T47D (cell line): ENCODE measurements at regions not wholly inside any gene's neighbourhood (a gene's known extent, or its start where the extent isn't known, plus 50 kb on each side); places are given as distances from the start of the nearest gene placed in this dataset.
A peak's percentile ranks its signal among the peaks of the same experiment; 100 is the strongest.

Experiments
- DNase-seq, 2 experiments: peaks; one replicate each; pipeline versions ENCODE4 v3.0.0 to v3.0.0-alpha.2; 2011 to 2012; ENCODE audit warnings: low read depth in 1 of 2, low spot score in 1 of 2
- JUND ChIP-seq: IDR thresholded peaks from 2 replicates; pipeline ENCODE4 v1.6.1; 2012; ENCODE audit warnings: low read depth
- in situ Hi-C: cut with HindIII; loops from 2 replicates; pipeline ENCODE4 v1.10.0; 2016; ENCODE audit warnings: low sequenced_read_pairs, low pct_unique_long_range_greater_than_20kb

DNA sequence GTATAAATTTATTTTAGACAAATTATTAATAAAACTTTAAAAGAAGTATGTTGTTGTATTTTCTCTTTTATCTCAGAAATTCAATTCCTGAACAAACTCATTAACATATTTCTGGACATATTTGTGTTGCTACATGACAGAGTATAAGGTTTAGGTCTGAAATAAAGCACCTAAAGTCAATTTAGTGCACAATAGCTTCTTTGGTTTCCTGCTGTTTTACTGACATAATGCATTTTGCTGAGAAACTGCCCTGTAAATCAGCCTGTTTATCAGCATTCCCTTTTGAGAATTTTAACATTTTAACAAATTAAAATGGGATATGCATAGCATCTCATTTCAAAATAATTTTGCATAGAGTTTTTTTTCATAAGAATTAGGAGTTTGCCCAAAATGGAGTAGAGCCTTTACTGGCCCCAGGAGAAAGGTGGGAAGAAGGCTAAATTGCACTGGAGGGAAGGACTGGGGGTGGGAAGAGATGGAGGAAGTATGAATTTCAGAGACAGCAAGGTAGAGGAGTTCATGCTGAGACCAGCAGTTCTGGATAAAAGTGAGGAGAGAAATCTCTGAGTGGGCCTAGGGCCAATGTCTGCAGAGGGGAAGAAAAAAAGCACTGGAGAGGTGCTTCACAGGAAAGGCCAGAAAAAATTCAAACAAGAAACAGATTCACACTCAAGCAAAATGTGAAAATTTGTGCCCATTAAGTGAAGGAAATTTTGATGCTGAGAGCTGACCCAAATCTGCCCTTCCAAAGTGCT, 324.2 kb upstream of the HSF2 start:
- no peak for DNase-seq
- TF ChIP-seq JUND, result no peak
- in situ Hi-C loops, result no loop called here

DNA sequence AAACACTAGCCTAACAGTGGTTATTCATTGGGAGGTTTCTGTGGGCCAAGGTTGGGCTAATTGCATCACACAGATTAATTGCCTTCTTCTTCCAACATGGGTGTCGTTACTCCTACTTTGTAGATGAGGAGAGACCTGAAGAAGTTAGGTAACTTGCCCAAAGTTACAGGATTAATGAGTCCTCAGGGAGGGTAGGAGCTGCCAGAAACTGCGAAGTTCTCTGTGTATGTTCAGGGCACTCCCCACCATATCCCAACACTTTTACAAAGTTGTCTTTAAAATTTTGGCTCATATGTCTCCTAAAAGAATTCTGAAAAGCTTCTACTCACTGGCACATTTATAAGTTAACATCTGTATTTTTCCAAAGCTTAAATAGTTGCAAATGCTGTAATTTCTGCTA, 323.5 kb upstream of the HSF2 start:
- TF ChIP-seq JUND, result no peak
- DNase-seq, result no peak
- in situ Hi-C loops, result no loop called here

DNA sequence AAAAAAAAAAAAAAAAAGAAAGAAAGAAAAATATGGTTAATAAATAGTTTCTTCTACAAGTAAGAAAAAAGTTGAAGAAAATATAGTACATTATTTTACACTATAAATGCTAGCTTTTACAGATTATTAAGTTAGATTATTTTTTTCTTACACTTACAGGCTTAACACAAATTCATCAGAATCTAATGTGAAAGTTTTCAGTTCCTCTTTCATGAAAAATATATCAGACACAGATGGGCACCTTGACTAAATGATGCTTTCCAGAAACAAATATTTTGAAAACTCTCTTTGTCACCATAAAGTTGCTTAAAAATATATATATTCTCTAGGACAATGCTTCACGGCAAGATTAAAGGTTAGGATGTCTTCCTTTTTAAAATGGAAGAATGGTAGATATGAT, 321.8 kb upstream of the HSF2 start:
- no peak for DNase-seq
- no peak for TF ChIP-seq JUND
- in situ Hi-C loops, result no loop called here

DNA sequence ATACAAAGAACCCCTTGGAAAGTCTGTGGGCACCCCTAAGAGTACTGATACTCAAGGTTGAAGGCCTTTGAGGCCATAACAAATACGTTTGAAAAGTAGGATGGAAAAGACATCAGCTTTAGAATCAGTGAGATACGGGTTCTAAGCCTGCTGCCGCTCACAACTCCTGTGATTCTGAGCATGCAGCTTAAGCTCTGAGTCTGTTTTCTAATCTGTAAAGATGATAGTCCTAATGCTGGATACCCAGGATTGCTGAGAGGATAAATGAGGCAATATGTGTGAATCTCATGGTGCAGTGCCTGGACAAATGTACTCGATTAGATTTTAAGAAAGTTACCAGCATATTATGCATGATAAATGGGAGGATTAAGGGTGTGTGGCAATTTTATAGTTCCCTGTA, 321.0 kb upstream of the HSF2 start:
- TF ChIP-seq JUND, result no peak
- in situ Hi-C loops, result no loop called here
- no peak for DNase-seq

DNA sequence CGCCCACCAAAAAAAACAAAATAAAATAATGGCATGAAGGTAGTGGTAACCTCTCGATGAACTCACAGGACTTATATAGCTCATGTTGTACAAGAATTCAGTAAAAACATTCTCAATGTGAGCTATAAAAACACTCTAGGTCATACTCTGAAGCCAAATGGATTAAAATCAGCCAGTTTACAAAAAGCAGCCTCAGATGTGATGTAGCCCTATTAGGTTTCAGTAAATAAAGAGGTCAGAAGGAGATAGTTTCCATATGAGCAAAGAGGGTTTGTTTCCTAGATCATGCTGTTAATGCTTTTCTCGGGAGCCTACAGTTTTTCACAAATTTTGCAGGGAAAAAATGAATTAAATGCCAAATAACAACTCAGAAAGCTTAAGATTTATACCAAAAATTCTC, 319.5 kb upstream of the HSF2 start:
- no peak for DNase-seq
- in situ Hi-C loops, result no loop called here
- no peak for TF ChIP-seq JUND

DNA sequence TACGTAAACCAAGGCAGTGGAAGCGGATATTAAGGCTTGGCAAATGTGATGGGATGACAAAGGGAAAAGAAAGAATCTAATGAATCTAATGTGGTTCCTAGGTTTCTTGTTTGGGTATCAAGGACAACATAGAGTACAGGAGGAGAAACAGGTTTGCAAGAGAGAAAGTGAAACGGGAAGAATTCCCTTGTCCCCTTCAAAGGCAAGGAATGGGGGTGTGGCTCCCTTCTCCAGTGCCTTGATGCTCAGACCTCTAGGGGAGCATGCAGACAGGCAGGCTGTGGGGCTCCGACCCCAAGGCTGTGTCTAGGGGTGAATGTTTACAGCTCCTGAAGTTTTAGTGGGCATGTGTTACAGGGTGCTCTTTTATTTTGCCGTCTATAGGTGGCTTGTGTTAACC, 317.5 kb upstream of the HSF2 start:
- DNase-seq, result peak in 1 of 2 experiments; percentile 47
- in situ Hi-C loops, result no loop called here
- TF ChIP-seq JUND, result no peak

DNA sequence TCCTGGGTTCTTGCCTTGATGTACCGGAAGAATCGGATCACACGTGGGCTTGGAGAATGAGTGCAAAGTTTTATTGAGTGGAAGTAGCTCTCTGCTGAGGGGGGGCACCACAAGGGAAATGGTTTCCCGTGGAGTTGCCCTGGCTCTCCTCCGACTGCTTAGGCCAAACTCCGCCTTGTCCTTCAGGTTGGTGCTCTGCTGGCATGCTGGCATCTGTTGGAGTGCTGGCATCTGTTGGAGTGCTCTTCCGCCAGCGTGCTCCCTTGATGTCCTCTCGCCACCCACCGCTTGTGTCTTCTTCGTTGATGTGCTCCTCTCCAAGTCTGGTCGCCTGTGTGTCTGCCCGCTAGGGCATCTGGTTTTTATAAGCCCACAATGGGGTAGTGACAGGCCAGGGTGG, 317.1 kb upstream of the HSF2 start:
- in situ Hi-C loops, result no loop called here
- TF ChIP-seq JUND, result no peak
- DNase-seq, result no peak

DNA sequence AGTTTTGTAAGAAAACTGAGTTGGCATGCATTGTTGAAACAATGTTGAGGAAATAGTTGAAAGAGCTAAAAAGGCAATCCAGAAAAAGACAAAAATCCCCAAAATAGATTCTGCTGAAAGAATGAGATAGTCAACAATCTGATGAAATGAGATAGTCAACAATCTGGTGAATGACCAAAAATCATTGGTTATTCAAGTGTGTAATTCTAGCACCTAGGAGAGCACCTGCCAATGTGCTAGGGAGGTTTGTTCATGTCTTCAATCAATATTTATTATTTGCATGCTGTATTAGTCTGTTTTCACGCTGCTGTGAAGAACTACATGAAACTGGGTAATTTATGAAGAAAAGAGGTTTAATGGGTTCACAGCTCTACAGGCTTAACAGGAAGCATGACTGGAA, 307.1 kb upstream of the HSF2 start:
- no peak for DNase-seq
- TF ChIP-seq JUND, result no peak
- in situ Hi-C loops, result no loop called here

DNA sequence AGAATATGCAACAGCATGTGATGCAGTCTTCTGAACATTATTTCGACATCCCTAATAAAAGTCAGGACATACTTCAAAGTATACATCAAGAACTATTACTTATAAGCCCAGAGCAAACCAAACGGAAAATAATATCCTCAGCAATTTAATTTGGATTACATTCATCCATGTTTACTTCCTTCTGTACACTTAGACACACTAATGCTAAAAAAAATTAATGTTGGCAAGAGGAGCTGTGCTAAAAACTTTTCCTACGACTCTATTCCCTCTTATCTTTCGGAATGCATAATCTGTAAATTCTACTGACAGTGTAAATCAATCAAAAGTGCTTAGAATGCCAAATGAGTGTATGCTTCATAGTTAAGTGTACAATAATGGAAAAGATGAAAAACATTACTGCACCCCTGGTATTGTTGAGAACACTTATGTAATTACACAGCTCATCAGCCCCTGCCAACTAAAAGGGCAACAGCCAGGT, 301.2 kb upstream of the HSF2 start:
- no peak for DNase-seq
- in situ Hi-C loops, result no loop called here
- TF ChIP-seq JUND, result no peak

DNA sequence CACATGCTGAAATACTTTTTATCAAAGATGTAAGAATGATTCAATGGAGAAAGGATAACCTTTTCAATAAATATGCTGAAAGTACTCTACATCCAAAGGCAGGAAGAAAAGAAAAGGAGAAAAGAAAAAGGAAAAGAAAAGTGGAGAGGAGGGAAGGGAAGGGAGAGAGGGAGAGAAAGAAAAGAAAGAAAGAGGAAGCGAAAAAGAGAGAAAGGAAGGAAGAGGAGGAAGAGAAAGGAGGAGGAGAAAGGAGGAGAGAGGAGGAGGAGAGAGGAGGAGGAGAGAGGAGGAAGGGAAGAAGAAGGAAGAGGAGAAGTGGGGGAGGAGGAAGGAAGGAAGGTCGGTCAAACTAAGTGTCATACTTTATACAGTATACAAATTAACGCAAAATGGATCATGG, 297.4 kb upstream of the HSF2 start:
- no peak for DNase-seq
- TF ChIP-seq JUND, result no peak

DNA sequence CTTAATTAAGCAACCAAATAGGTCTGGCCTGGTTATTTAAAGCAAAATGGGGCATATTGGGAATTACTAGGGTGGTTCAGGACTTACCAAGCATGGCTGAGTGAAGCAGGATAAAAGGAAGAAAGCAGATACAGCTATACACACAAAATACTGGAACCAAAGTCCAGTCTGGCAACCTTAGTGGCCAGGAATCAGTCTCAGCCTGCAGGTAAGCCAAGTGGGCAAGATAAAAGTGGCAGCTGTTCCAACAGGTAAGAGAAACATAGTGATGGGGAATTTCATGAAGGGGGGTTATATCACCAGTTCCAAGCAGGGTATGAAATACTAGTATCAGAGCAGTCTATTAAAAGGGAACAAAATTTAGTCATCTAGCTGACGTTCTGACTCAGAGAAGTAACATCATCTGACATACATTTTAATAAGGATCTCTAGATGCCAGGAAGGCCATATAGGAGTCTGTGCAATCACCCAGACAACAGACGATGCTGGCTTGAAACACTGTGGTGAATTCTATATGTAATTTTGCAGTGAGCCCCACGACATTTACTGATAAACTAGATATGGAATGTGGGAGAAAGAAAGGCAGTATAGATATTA, 292.1 kb upstream of the HSF2 start:
- no peak for DNase-seq
- TF ChIP-seq JUND, result no peak
- in situ Hi-C loops, result no loop called here

More for the DNA sequence above, 297.4 kb upstream of the HSF2 start:
- in situ Hi-C loops, result no loop called here

DNA sequence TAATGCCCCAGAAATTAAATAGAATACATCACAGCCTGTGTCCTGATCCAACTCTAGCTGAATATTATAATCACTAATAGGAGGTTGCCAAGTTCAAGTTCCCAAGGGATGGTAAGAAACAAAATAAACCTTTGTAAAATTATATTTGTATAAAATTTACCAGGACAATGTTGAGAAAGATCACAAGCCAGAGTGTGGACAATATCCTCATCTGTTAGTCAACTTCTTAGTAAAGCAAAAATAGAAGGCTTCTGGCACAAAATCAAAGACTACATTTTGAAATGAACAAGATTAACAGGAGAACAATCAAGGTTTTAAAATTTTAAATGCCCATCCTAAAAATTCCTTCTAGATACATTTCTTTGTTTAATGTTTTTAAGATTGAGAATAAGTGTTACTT, 290.4 kb upstream of the HSF2 start:
- in situ Hi-C loops, result no loop called here
- DNase-seq, result no peak
- TF ChIP-seq JUND, result no peak

DNA sequence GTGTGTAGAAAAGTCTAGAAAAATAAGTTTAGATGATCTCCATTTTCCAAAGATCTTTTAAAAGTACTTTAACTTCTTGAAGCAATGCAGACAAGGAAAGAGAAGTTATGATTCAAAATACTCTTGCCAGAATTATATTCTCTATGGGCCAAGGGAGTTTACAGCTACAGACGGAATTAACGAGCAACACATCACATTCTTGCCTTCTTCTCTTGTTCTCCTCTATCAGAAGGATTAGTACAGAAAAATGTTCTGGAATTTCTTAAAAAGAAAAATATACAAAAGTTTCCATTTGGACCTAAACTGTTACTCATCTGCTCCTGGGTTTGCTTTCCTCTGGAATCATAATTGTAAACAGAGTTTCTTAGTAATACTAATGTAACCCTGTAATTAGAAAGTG, 284.7 kb upstream of the HSF2 start:
- TF ChIP-seq JUND, result no peak
- DNase-seq, result no peak
- in situ Hi-C loops, result no loop called here
